H1 (cell line): ENCODE measurements at regions not wholly inside any gene's neighbourhood (a gene's known extent, or its start where the extent isn't known, plus 50 kb on each side); places are given as distances from the start of the nearest gene placed in this dataset.

ENCODE experiments used
- CTCF ChIA-PET: fragments of 300-600 bp; sonication (Branson Sonifier 250); formaldehyde crosslinking; loops from one replicate; lab custom pipeline; 2021; ENCODE audit not compliant: partially characterized antibody; lab: Charles Lee
- POLR2A ChIA-PET: fragments of 300-600 bp; sonication (Branson Sonifier 250); formaldehyde crosslinking; loops from one replicate; lab custom pipeline; 2021; ENCODE audit warnings: inconsistent platforms; ENCODE audit not compliant: partially characterized antibody; lab: Charles Lee
- DNase-seq, 2 experiments: peaks; one replicate each; pipeline versions ENCODE4 v3.0.0 to v3.0.0-alpha.2; 2010 to 2022; ENCODE audit warnings: low spot score in 2 of 2, low read depth in 1 of 2, mixed read lengths in 1 of 2
- FAIRE-seq: peaks from 2 replicates; lab custom pipeline; 2011; peaks lifted over from hg19 to GRCh38; lab: Jason Lieb, UNC
- H2AFZ ChIP-seq: 2 replicates; pipeline ENCODE4 v1.8.1; 2012; ENCODE audit warnings: low read length, inconsistent platforms
- H2AK5ac ChIP-seq: 2 replicates; pipeline ENCODE4 v1.6.1; 2013; ENCODE audit warnings: low read depth, low read length
- H2BK120ac ChIP-seq: replicated peaks from 2 replicates; pipeline ENCODE3; 2013; ENCODE audit warnings: low read depth, low read length, inconsistent platforms
- H2BK12ac ChIP-seq: 2 replicates; pipeline ENCODE4 v1.6.1; 2013; ENCODE audit warnings: low read depth, low read length
- H2BK15ac ChIP-seq: 2 replicates; pipeline ENCODE4 v1.6.1; 2013; ENCODE audit warnings: low read length
- H2BK20ac ChIP-seq: 2 replicates; pipeline ENCODE4 v1.6.1; 2013; ENCODE audit warnings: low read length
- H2BK5ac ChIP-seq: 2 replicates; pipeline ENCODE4 v1.6.1; 2013; ENCODE audit warnings: low read depth, low read length
- H3K14ac ChIP-seq: 2 replicates; pipeline ENCODE4 v1.6.1; 2013; ENCODE audit warnings: inconsistent platforms; ENCODE audit not compliant: insufficient read length
- H3K18ac ChIP-seq: 2 replicates; pipeline ENCODE4 v1.6.1; 2013; ENCODE audit warnings: low read length; ENCODE audit errors: extremely low read depth
- H3K23ac ChIP-seq: 2 replicates; pipeline ENCODE4 v1.6.1; 2013; ENCODE audit warnings: inconsistent platforms; ENCODE audit not compliant: insufficient read length
- H3K23me2 ChIP-seq: 2 replicates; pipeline ENCODE4 v1.6.1; 2013; ENCODE audit warnings: low read depth, low read length
- H3K27ac ChIP-seq: 2 replicates; pipeline ENCODE4 v1.6.1; 2011; ENCODE audit warnings: low read depth, low read length, inconsistent platforms
- H3K27me3 ChIP-seq, 4 experiments: replicated peaks in 1 of 4; 1 replicate in 1 of 4; 2 replicates in 3 of 4; pipeline versions ENCODE4 v1.6.1 to v1.8.1; 2011 to 2013; ENCODE audit warnings: low read length in 3 of 4, mild to moderate bottlenecking in 3 of 4, inconsistent platforms in 2 of 4, mixed read lengths in 2 of 4, moderate library complexity in 1 of 4; ENCODE audit not compliant: control insufficient read depth in 3 of 4, insufficient read depth in 3 of 4; ENCODE audit errors: extremely low read depth in 1 of 4
- H3K36me3 ChIP-seq, 4 experiments: 2 replicates each; pipeline versions ENCODE4 v1.6.1 to v1.8.1; 2011 to 2013; ENCODE audit warnings: mild to moderate bottlenecking in 4 of 4, low read length in 3 of 4, moderate library complexity in 2 of 4, control low read depth in 1 of 4, inconsistent platforms in 1 of 4; ENCODE audit not compliant: insufficient read depth in 4 of 4, control insufficient read depth in 2 of 4
- H3K4ac ChIP-seq: replicated peaks from 2 replicates; pipeline ENCODE3; 2013; ENCODE audit warnings: low read length, low read depth, mixed read lengths, inconsistent platforms; ENCODE audit not compliant: insufficient read length
- H3K4me1 ChIP-seq, 4 experiments: replicated peaks in 1 of 4; 1 replicate in 1 of 4; 2 replicates in 3 of 4; pipeline versions ENCODE4 v1.6.1 to v1.8.1; 2011 to 2013; ENCODE audit warnings: low read length in 3 of 4, inconsistent platforms in 2 of 4, mixed read lengths in 1 of 4; ENCODE audit not compliant: insufficient read depth in 4 of 4, control insufficient read depth in 3 of 4
- H3K4me2 ChIP-seq, 2 experiments: 2 replicates each; pipeline versions ENCODE4 v1.6.1 to v1.8.1; 2011 to 2013; ENCODE audit warnings: low read depth in 2 of 2, low read length in 2 of 2, control low read depth in 1 of 2, inconsistent platforms in 1 of 2, mild to moderate bottlenecking in 1 of 2; ENCODE audit not compliant: insufficient read depth in 1 of 2
- H3K4me3 ChIP-seq, 4 experiments: fragments of 200-600, 300-600 bp in 1 of 4; sonication (generic), shearing (Covaris generic), sonication (Bioruptor Twin) in 1 of 4; 2 replicates each; pipeline versions ENCODE4 v1.5.1 to v1.8.1; 2011 to 2016; ENCODE audit warnings: low read length in 4 of 4, low read depth in 3 of 4, control low read depth in 2 of 4, inconsistent platforms in 2 of 4, mild to moderate bottlenecking in 2 of 4, mixed read lengths in 1 of 4, moderate library complexity in 1 of 4; ENCODE audit not compliant: insufficient read depth in 2 of 4; ENCODE audit errors: extremely low read depth in 1 of 4
- H3K56ac ChIP-seq: replicated peaks from 2 replicates; pipeline ENCODE3; 2013; ENCODE audit warnings: low read depth, mild to moderate bottlenecking, mixed read lengths, low read length, inconsistent platforms; ENCODE audit not compliant: insufficient read length
- H3K79me1 ChIP-seq: 2 replicates; pipeline ENCODE4 v1.6.1; 2013; ENCODE audit warnings: low read depth, low read length, control low read depth
- H3K79me2 ChIP-seq, 2 experiments: 2 replicates each; pipeline versions ENCODE4 v1.6.1 to v1.8.1; 2012 to 2013; ENCODE audit warnings: low read length in 2 of 2, mild to moderate bottlenecking in 2 of 2, inconsistent platforms in 1 of 2; ENCODE audit not compliant: insufficient read depth in 2 of 2, control insufficient read depth in 1 of 2
- H3K9ac ChIP-seq, 4 experiments: replicated peaks in 1 of 4; 1 replicate in 1 of 4; 2 replicates in 3 of 4; pipeline versions ENCODE4 v1.6.1 to v1.8.1; 2011 to 2013; ENCODE audit warnings: low read depth in 3 of 4, low read length in 3 of 4, control low read depth in 2 of 4, mild to moderate bottlenecking in 2 of 4, moderate library complexity in 2 of 4, inconsistent platforms in 1 of 4; ENCODE audit errors: extremely low read depth in 1 of 4
- H3K9me3 ChIP-seq, 2 experiments: 2 replicates each; pipeline versions ENCODE4 v1.6.1 to v1.8.1; 2012 to 2013; ENCODE audit warnings: mild to moderate bottlenecking in 2 of 2, moderate library complexity in 2 of 2, control low read depth in 1 of 2, inconsistent platforms in 1 of 2, low read depth in 1 of 2, low read length in 1 of 2, mixed read lengths in 1 of 2; ENCODE audit not compliant: insufficient read depth in 2 of 2
- H4K20me1 ChIP-seq, 2 experiments: replicated peaks in 1 of 2; 2 replicates each; pipeline versions ENCODE3 to v1.8.1; 2011 to 2013; ENCODE audit warnings: inconsistent platforms in 2 of 2, low read length in 2 of 2, mild to moderate bottlenecking in 1 of 2; ENCODE audit not compliant: insufficient read depth in 2 of 2, control insufficient read depth in 1 of 2
- H4K5ac ChIP-seq: 2 replicates; pipeline ENCODE4 v1.6.1; 2013; ENCODE audit warnings: low read length, low read depth, mixed read lengths, inconsistent platforms; ENCODE audit not compliant: insufficient read length
- H4K8ac ChIP-seq: 2 replicates; pipeline ENCODE4 v1.8.0; 2013; ENCODE audit warnings: mild to moderate bottlenecking, moderate library complexity, low read length, inconsistent platforms; ENCODE audit not compliant: insufficient read depth; ENCODE audit errors: extremely low read depth
- H4K91ac ChIP-seq: replicated peaks from 2 replicates; pipeline ENCODE3; 2013; ENCODE audit warnings: low read length, mixed read lengths, inconsistent platforms; ENCODE audit not compliant: insufficient read length
- ASH2L ChIP-seq: fragments of 200-600, 300-600 bp; sonication (generic); IDR thresholded peaks from one replicate; pipeline ENCODE4 v1.7.1; 2017; ENCODE audit warnings: low read length
- CHD1 ChIP-seq: IDR thresholded peaks from 2 replicates; pipeline ENCODE4 v1.6.1; 2012; ENCODE audit warnings: low read depth, low read length, improper control_type of control experiment
- EGR1 ChIP-seq: IDR thresholded peaks from 2 replicates; pipeline ENCODE4 v1.6.1; 2011; ENCODE audit warnings: low read depth, low read length, borderline replicate concordance
- EZH2 ChIP-seq: fragments of 200-600 bp; sonication (generic); IDR thresholded peaks from 2 replicates; pipeline ENCODE4 v1.7.1; 2012; ENCODE audit warnings: low read depth, mild to moderate bottlenecking, moderate library complexity, low read length, inconsistent platforms; ENCODE audit not compliant: severe bottlenecking
- HDAC2 ChIP-seq, 2 experiments: fragments of 300-600 bp in 1 of 2; sonication (generic) in 1 of 2; IDR thresholded peaks; 2 replicates each; pipeline ENCODE4 v1.6.1; 2011 to 2012; ENCODE audit warnings: low read depth in 2 of 2, low read length in 2 of 2, mild to moderate bottlenecking in 2 of 2, moderate library complexity in 2 of 2, borderline replicate concordance in 1 of 2, inconsistent platforms in 1 of 2
- MAFK ChIP-seq: IDR thresholded peaks from 2 replicates; pipeline ENCODE4 v1.6.1; 2012; ENCODE audit warnings: low read depth, mild to moderate bottlenecking, improper control_type of control experiment, low read length
- PHF8 ChIP-seq: fragments of 200-600 bp; sonication (generic); conservative IDR thresholded peaks from 2 replicates; pipeline ENCODE4 v1.7.1; 2012; ENCODE audit warnings: low read depth, mild to moderate bottlenecking, inconsistent platforms, low read length, moderate library complexity
- POLR2A ChIP-seq, 2 experiments: IDR thresholded peaks; 1 replicate in 1 of 2; 2 replicates in 1 of 2; pipeline ENCODE4 v1.6.1; 2011; ENCODE audit warnings: low read depth in 2 of 2, low read length in 2 of 2, mild to moderate bottlenecking in 2 of 2; ENCODE audit errors: control extremely low read depth in 1 of 2
- RAD21 ChIP-seq, 2 experiments: IDR thresholded peaks in 1 of 2; conservative IDR thresholded peaks in 1 of 2; 2 replicates each; pipeline ENCODE4 v1.6.1; 2011; ENCODE audit warnings: low read depth in 2 of 2, low read length in 2 of 2, improper control_type of control experiment in 1 of 2, inconsistent platforms in 1 of 2, mild to moderate bottlenecking in 1 of 2, moderate library complexity in 1 of 2
- SP4 ChIP-seq: IDR thresholded peaks from 2 replicates; pipeline ENCODE4 v1.6.1; 2012; ENCODE audit warnings: low read length, inconsistent platforms
- SRF ChIP-seq: IDR thresholded peaks from 2 replicates; pipeline ENCODE4 v1.6.1; 2011; ENCODE audit warnings: mild to moderate bottlenecking, low read depth, low read length, moderate library complexity
- TAF7 ChIP-seq: optimal IDR thresholded peaks from 2 replicates; pipeline ENCODE3; 2011; ENCODE audit warnings: low read depth, mild to moderate bottlenecking, inconsistent platforms, low read length, moderate library complexity, borderline replicate concordance
- YY1 ChIP-seq: IDR thresholded peaks from 2 replicates; pipeline ENCODE4 v1.6.1; 2011; ENCODE audit warnings: low read depth, mild to moderate bottlenecking, low read length
- WGBS, 2 experiments: shearing (Covaris generic) in 1 of 2; methylation state at CpG; one replicate each; pipeline versions ENCODE4 v1.1.6 to v1.1.7; 2013 to 2015; ENCODE audit warnings: low lambda C conversion rate in 2 of 2, mixed read lengths in 2 of 2, inconsistent platforms in 1 of 2, low coverage in 1 of 2, missing lambda C conversion rate in 1 of 2; ENCODE audit not compliant: insufficient replicate concordance in 2 of 2, insufficient coverage in 1 of 2, insufficient read length in 1 of 2; ENCODE audit errors: extremely low coverage in 1 of 2, missing lambda C conversion rate in 1 of 2; 5-methylcytosine and 5-hydroxymethylcytosine counted together

- Histone ChIP-seq H4K5ac (no peak overlapping the region), H4K8ac (no peak overlapping the region), H2BK12ac (no peak overlapping the region), H3K4me1 (no peaks in the 10 kb centered on the region), H3K4ac (no peak overlapping the region), H3K4me3 (no peak overlapping the region), H3K23me2 (no peaks in the 10 kb centered on the region; the same call in 1 of the 2 replicates), H3K36me3 (no peaks in the 10 kb centered on the region), H3K4me2 (no peak overlapping the region), H3K79me1 (no peaks in the 10 kb centered on the region), H3K56ac (no peak overlapping the region), H2BK20ac (0 out of 2 replicates have a peak overlapping the region, but pooled peaks have one; percentile 64), H2BK5ac (no peak overlapping the region), H3K14ac (no peak overlapping the region), H3K9me3 (no peaks in the 10 kb centered on the region), H2BK15ac (0 out of 2 replicates have a peak overlapping the region, but pooled peaks have one; percentile 8), H2AFZ (peak overlapping the region; percentile 89), H3K18ac (no peak overlapping the region), H2AK5ac (no peak overlapping the region), H4K20me1 (no peaks in the 10 kb centered on the region), H3K79me2 (no peaks in the 10 kb centered on the region), H3K23ac (no peak overlapping the region), H3K27me3 (no peaks in the 10 kb centered on the region), H4K91ac (no peak overlapping the region), H2BK120ac (no peak overlapping the region), H3K27ac (no peak overlapping the region), H3K9ac (no peak overlapping the region)
- CTCF ChIA-PET, result interaction anchor here (0.6 to 1.2 kb wide), 3 partner anchors 9 to 879 kb away, joined by 3 to 4 read pairs (median 3); no protein-coding TSS in a partner anchor
- 89% methylated on average over 2 of the region's 2 CpGs; no CpG with 5 or more reads in 1 of the 2 experiments for WGBS, 2 experiments
- DNase-seq (no peak), FAIRE-seq (no peak)
- POLR2A ChIA-PET, result no interaction called here
- TF ChIP-seq ASH2L, result no peak
- TF ChIP-seq EZH2, result no peak
- no peak for TF ChIP-seq CHD1
- no peak for TF ChIP-seq EGR1
- TF ChIP-seq HDAC2 (IDR thresholded peaks at IDR 0.05; ENCODE audit: borderline replicate concordance in 1 of 2, low read depth in 2 of 2, low read length in 2 of 2), result no peak
- no peak for TF ChIP-seq YY1
- no peak for TF ChIP-seq MAFK
- TF ChIP-seq SRF, result no peak
- no peak for TF ChIP-seq RAD21 (IDR thresholded peaks at IDR 0.05 in 1 of 2, conservative IDR thresholded peaks at IDR 0.05 in 1 of 2; ENCODE audit: low read depth in 2 of 2, low read length in 2 of 2)
- TF ChIP-seq TAF7, result no peak
- TF ChIP-seq SP4, result no peak
- no peak for TF ChIP-seq POLR2A (IDR thresholded peaks at IDR 0.05; ENCODE audit: control extremely low read depth in 1 of 2, low read depth in 2 of 2, low read length in 2 of 2)
- no peak for TF ChIP-seq PHF8
Measured at GRCh38 chr12:23455283-23455682, 494.2 kb downstream of the SOX5 start.
